ENCODE measurements at regions not wholly inside any gene's neighbourhood (a gene's known extent, or its start where the extent isn't known, plus 50 kb on each side); places are given as distances from the start of the nearest gene placed in this dataset.
"Not testable (repeated sequence)": the region's sequence is repeated elsewhere in the genome, so short reads cannot be mapped to it uniquely, and the experiment has no call there.

GRCh38 chr17:53765609-53766008 is 57.1 kb upstream of the KIF2B start:
- intact Hi-C loops (cut with DNase I), result no loop called here
- ATAC-seq (ENCODE audit: poor library complexity), result no peak
- DNase-seq, result no peak

GRCh38 chr17:53765129-53765528 is 57.6 kb upstream of the KIF2B start:
- intact Hi-C loops (cut with DNase I), result no loop called here
- DNase-seq, result no peak
- ATAC-seq (ENCODE audit: poor library complexity), result no peak

GRCh38 chr17:53757559-53757958 is 65.2 kb upstream of the KIF2B start:
- DNase-seq, result no peak

GRCh38 chr17:53757116-53757515 is 65.6 kb upstream of the KIF2B start:
- not testable (repeated sequence) for DNase-seq

More at GRCh38 chr17:53757559-53757958, 65.2 kb upstream of the KIF2B start:
- no peak for ATAC-seq (ENCODE audit: poor library complexity)
- intact Hi-C loops (cut with DNase I), result no loop called here

GRCh38 chr17:53749178-53749577 is 73.5 kb upstream of the KIF2B start:
- ATAC-seq (ENCODE audit: poor library complexity) (no peak), DNase-seq (no peak)
- intact Hi-C loops (cut with DNase I), result no loop called here

More at GRCh38 chr17:53757116-53757515, 65.6 kb upstream of the KIF2B start:
- ATAC-seq (ENCODE audit: poor library complexity); intact Hi-C loops (cut with DNase I): not testable (repeated sequence)

GRCh38 chr17:53748159-53748820 is 74.4 kb upstream of the KIF2B start:
- ATAC-seq (ENCODE audit: poor library complexity); intact Hi-C loops (cut with DNase I); DNase-seq: not testable (repeated sequence)

GRCh38 chr17:53740312-53740711 is 82.4 kb upstream of the KIF2B start:
- DNase-seq, result no peak
- no peak for ATAC-seq (ENCODE audit: poor library complexity)

GRCh38 chr17:53736516-53737240 is 86.0 kb upstream of the KIF2B start:
- DNase-seq (no peak), ATAC-seq (ENCODE audit: poor library complexity) (no peak)
- intact Hi-C loops (cut with DNase I), result no loop called here

More at GRCh38 chr17:53740312-53740711, 82.4 kb upstream of the KIF2B start:
- intact Hi-C loops (cut with DNase I), result no loop called here

GRCh38 chr17:53724726-53725125 is 98.0 kb upstream of the KIF2B start:
- DNase-seq (no peak), ATAC-seq (ENCODE audit: poor library complexity) (no peak)
- intact Hi-C loops (cut with DNase I), result no loop called here

- DNase-seq (no peak), ATAC-seq (ENCODE audit: poor library complexity) (no peak)
- intact Hi-C loops (cut with DNase I), result no loop called here
These were observed 100.3 kb upstream of the KIF2B start for GRCh38 chr17:53722407-53722806.

- no peak for ATAC-seq (ENCODE audit: poor library complexity)
- DNase-seq, result no peak
- intact Hi-C loops (cut with DNase I), result no loop called here
These were observed 101.6 kb upstream of the KIF2B start for GRCh38 chr17:53721101-53721500.

GRCh38 chr17:53719229-53719628 is 103.5 kb upstream of the KIF2B start:
- no peak for DNase-seq
- ATAC-seq (ENCODE audit: poor library complexity), result no peak
- intact Hi-C loops (cut with DNase I), result no loop called here

GRCh38 chr17:53707566-53707965 is 115.2 kb upstream of the KIF2B start:
- ATAC-seq (ENCODE audit: poor library complexity), result no peak
- no peak for DNase-seq
- intact Hi-C loops (cut with DNase I), result no loop called here

GRCh38 chr17:53696286-53696685 is 126.4 kb upstream of the KIF2B start:
- intact Hi-C loops (cut with DNase I), result no loop called here
- DNase-seq, result no peak
- ATAC-seq (ENCODE audit: poor library complexity), result no peak

GRCh38 chr17:53687324-53687723 is 135.4 kb upstream of the KIF2B start:
- no peak for ATAC-seq (ENCODE audit: poor library complexity)
- no peak for DNase-seq
- intact Hi-C loops (cut with DNase I), result no loop called here

GRCh38 chr17:53680745-53681144 is 142.0 kb upstream of the KIF2B start:
- ATAC-seq (ENCODE audit: poor library complexity) (no peak), DNase-seq (no peak)
- intact Hi-C loops (cut with DNase I), result no loop called here

- intact Hi-C loops (cut with DNase I), result no loop called here
- DNase-seq (no peak), ATAC-seq (ENCODE audit: poor library complexity) (no peak)
These were observed 153.9 kb upstream of the KIF2B start for GRCh38 chr17:53668854-53669253.

GRCh38 chr17:53662608-53663007 is 160.1 kb upstream of the KIF2B start:
- ATAC-seq (ENCODE audit: poor library complexity) (no peak), DNase-seq (no peak)
- intact Hi-C loops (cut with DNase I), result no loop called here

- no peak for DNase-seq
- intact Hi-C loops (cut with DNase I), result no loop called here
- no peak for ATAC-seq (ENCODE audit: poor library complexity)
These were observed 163.5 kb upstream of the KIF2B start for GRCh38 chr17:53659181-53659580.

GRCh38 chr17:53655591-53655990 is 167.1 kb upstream of the KIF2B start:
- intact Hi-C loops (cut with DNase I), result no loop called here
- DNase-seq (no peak), ATAC-seq (ENCODE audit: poor library complexity) (no peak)
